SK-N-SH (cell line): ENCODE measurements at regions not wholly inside any gene's neighbourhood (a gene's known extent, or its start where the extent isn't known, plus 50 kb on each side); places are given as distances from the start of the nearest gene placed in this dataset.

ENCODE experiments used
- CHD2 ChIP-seq: fragments of 150-350 bp; IDR thresholded peaks from 2 replicates; pipeline ENCODE4 v1.6.1; 2018; ENCODE audit warnings: low read length; ENCODE audit not compliant: partially characterized antibody
- CTCF ChIP-seq: fragments of 200-600 bp; sonication (generic); IDR thresholded peaks from 2 replicates; pipeline ENCODE4 v1.6.1; 2017; ENCODE audit warnings: antibody characterized with exemption, mild to moderate bottlenecking, moderate library complexity
- EP300 ChIP-seq, 2 experiments: IDR thresholded peaks; 2 replicates each; pipeline versions ENCODE4 v1.4.0 to v1.6.1; 2012; ENCODE audit warnings: borderline replicate concordance in 1 of 2, low read depth in 1 of 2, low read length in 1 of 2
- EZH2phosphoT487 ChIP-seq: fragments of 200-600 bp; sonication (generic); IDR thresholded peaks from 2 replicates; pipeline ENCODE4 v1.6.1; 2017; ENCODE audit warnings: low read depth, mixed run types, mild to moderate bottlenecking, antibody characterized with exemption, moderate library complexity, borderline replicate concordance
- FOSL2 ChIP-seq: IDR thresholded peaks from 2 replicates; pipeline ENCODE4 v1.4.0; 2012; ENCODE audit warnings: low read depth, mild to moderate bottlenecking, moderate library complexity, borderline replicate concordance
- FOXM1 ChIP-seq: IDR thresholded peaks from 2 replicates; pipeline ENCODE4 v1.4.0; 2012; ENCODE audit warnings: low read depth, mild to moderate bottlenecking
- GABPA ChIP-seq: IDR thresholded peaks from 2 replicates; pipeline ENCODE4 v1.4.0; 2012; ENCODE audit warnings: low read depth, mild to moderate bottlenecking
- MAX ChIP-seq: IDR thresholded peaks from 2 replicates; pipeline ENCODE4 v1.4.0; 2012; ENCODE audit warnings: low read depth
- NFIC ChIP-seq: IDR thresholded peaks from 2 replicates; pipeline ENCODE4 v1.4.0; 2012; ENCODE audit warnings: borderline replicate concordance
- RCOR1 ChIP-seq: fragments of 150-350 bp; IDR thresholded peaks from 2 replicates; pipeline ENCODE4 v1.6.1; 2017; ENCODE audit warnings: antibody characterized with exemption, low read length
- SMC3 ChIP-seq: IDR thresholded peaks from 2 replicates; pipeline ENCODE4 v1.6.1; 2012; ENCODE audit warnings: low read depth, low read length, improper control_type of control experiment
- TAF1 ChIP-seq: IDR thresholded peaks from 2 replicates; pipeline ENCODE4 v1.6.1; 2012; ENCODE audit warnings: low read depth, mild to moderate bottlenecking, low read length, moderate library complexity, borderline replicate concordance
- TCF12 ChIP-seq: IDR thresholded peaks from 2 replicates; pipeline ENCODE4 v1.4.0; 2012
- YY1 ChIP-seq: IDR thresholded peaks from 2 replicates; pipeline ENCODE4 v1.4.0; 2012; ENCODE audit warnings: low read depth, mild to moderate bottlenecking

GRCh38 chr10:7028809-7029166, 382.0 kb downstream of the SFMBT2 start:
- TF ChIP-seq EZH2phosphoT487 (no peak), CTCF (no peak), EP300 (IDR thresholded peaks at IDR 0.05; ENCODE audit: borderline replicate concordance in 1 of 2, low read depth in 1 of 2, low read length in 1 of 2) (no peak), MAX (no peak), TCF12 (no peak), NFIC (no peak), TAF1 (no peak), GABPA (no peak), RCOR1 (no peak), FOSL2 (no peak), SMC3 (no peak), YY1 (no peak), CHD2 (no peak), FOXM1 (no peak)
